GM23338 (cell line): ENCODE measurements at regions not wholly inside any gene's neighbourhood (a gene's known extent, or its start where the extent isn't known, plus 50 kb on each side); places are given as distances from the start of the nearest gene placed in this dataset.

ENCODE experiments used
- ATAC-seq: fragments of 200-7000 bp; cut with Tn5 transposase; 3 replicates; pipeline ENCODE4 v1.9.1; 2020
- DNase-seq: peaks from one replicate; pipeline ENCODE4 v3.0.0-alpha.2; 2015; ENCODE audit warnings: low spot score
- H2AFZ ChIP-seq: fragments of 200-600 bp; sonication (generic); 2 replicates; pipeline ENCODE4 v1.8.0; 2016; ENCODE audit warnings: antibody characterized with exemption, mild to moderate bottlenecking, moderate library complexity
- H3F3A ChIP-seq: fragments of 200-600 bp; sonication (generic); replicated peaks from 2 replicates; pipeline ENCODE4 v1.8.0; 2017; ENCODE audit warnings: antibody characterized with exemption, mixed run types, low read depth
- H3K27ac ChIP-seq: fragments of 200-600 bp; sonication (generic); 2 replicates; pipeline ENCODE4 v1.6.1; 2016; ENCODE audit warnings: low read depth
- H3K27me3 ChIP-seq: fragments of 200-600 bp; sonication (generic); 2 replicates; pipeline ENCODE4 v1.8.0; 2016; ENCODE audit warnings: mild to moderate bottlenecking, mixed run types, moderate library complexity; ENCODE audit not compliant: insufficient read depth
- H3K36me3 ChIP-seq: fragments of 200-600 bp; sonication (generic); 2 replicates; pipeline ENCODE4 v1.8.0; 2016; ENCODE audit warnings: mild to moderate bottlenecking; ENCODE audit not compliant: insufficient read depth
- H3K4me1 ChIP-seq: fragments of 200-600 bp; sonication (generic); 2 replicates; pipeline ENCODE4 v1.8.0; 2016; ENCODE audit warnings: mild to moderate bottlenecking, moderate library complexity; ENCODE audit not compliant: insufficient read depth
- H3K4me2 ChIP-seq: fragments of 200-600 bp; sonication (generic); 2 replicates; pipeline ENCODE4 v1.7.1; 2017; ENCODE audit warnings: mixed run types
- H3K4me3 ChIP-seq: fragments of 200-600 bp; sonication (generic); 2 replicates; pipeline ENCODE4 v1.6.1; 2016; ENCODE audit warnings: mixed run types
- H3K79me2 ChIP-seq: fragments of 200-600 bp; sonication (generic); replicated peaks from 2 replicates; pipeline ENCODE4 v1.8.0; 2017; ENCODE audit warnings: mild to moderate bottlenecking; ENCODE audit not compliant: insufficient read depth
- H3K9me2 ChIP-seq: fragments of 200-600 bp; sonication (generic); 2 replicates; pipeline ENCODE4 v1.8.0; 2017; ENCODE audit not compliant: insufficient read depth
- H4K20me1 ChIP-seq: fragments of 200-600 bp; sonication (generic); replicated peaks from 2 replicates; pipeline ENCODE4 v1.8.0; 2017; ENCODE audit warnings: mild to moderate bottlenecking; ENCODE audit not compliant: insufficient read depth
- H3K27ac Mint-ChIP-seq: 2 replicates; pipeline ENCODE4 v1.8.0; 2020; ENCODE audit warnings: inconsistent platforms, mild to moderate bottlenecking, moderate library complexity, mixed read lengths
- H3K27me3 Mint-ChIP-seq: 3 replicates; pipeline ENCODE4 v1.8.0; 2022; ENCODE audit warnings: low read depth, mild to moderate bottlenecking, moderate library complexity, mixed read lengths, inconsistent platforms; ENCODE audit not compliant: insufficient read depth, poor library complexity
- H3K36me3 Mint-ChIP-seq: 3 replicates; pipeline ENCODE4 v1.8.0; 2021; ENCODE audit warnings: low read depth, mild to moderate bottlenecking, inconsistent platforms, moderate library complexity, mixed read lengths
- H3K4me1 Mint-ChIP-seq: 3 replicates; pipeline ENCODE4 v1.8.0; 2020; ENCODE audit warnings: mild to moderate bottlenecking, inconsistent platforms, mixed read lengths
- H3K4me3 Mint-ChIP-seq: 3 replicates; pipeline ENCODE4 v1.8.0; 2021; ENCODE audit warnings: moderate library complexity, mild to moderate bottlenecking, inconsistent platforms, mixed read lengths
- H3K9me3 Mint-ChIP-seq: 3 replicates; pipeline ENCODE4 v1.8.0; 2020; ENCODE audit warnings: moderate library complexity, mild to moderate bottlenecking, inconsistent platforms, mixed read lengths
- CREB1 ChIP-seq: fragments of 250-450 bp; sonication (Bioruptor Pico); IDR thresholded peaks from 2 replicates; pipeline ENCODE4 v1.5.0; 2020; ENCODE audit warnings: low read depth, mild to moderate bottlenecking, moderate library complexity
- CTCF ChIP-seq, 2 experiments: fragments of 200-600 bp in 1 of 2; sonication (generic) in 1 of 2; conservative IDR thresholded peaks; 2 replicates each; pipeline versions ENCODE4 v1.5.1 to v1.6.1; 2016 to 2017; ENCODE audit warnings: antibody characterized with exemption in 2 of 2, low read depth in 2 of 2, mild to moderate bottlenecking in 2 of 2, moderate library complexity in 1 of 2
- ETS1 ChIP-seq: IDR thresholded peaks from 2 replicates; pipeline ENCODE4 v1.6.1; 2016; ENCODE audit warnings: antibody characterized with exemption
- EZH2 ChIP-seq: fragments of 200-600 bp; sonication (generic); IDR thresholded peaks from one replicate; pipeline ENCODE4 v1.8.0; 2017; ENCODE audit warnings: antibody characterized with exemption, mild to moderate bottlenecking, low read depth; ENCODE audit not compliant: unreplicated experiment
- EZH2phosphoT487 ChIP-seq: fragments of 200-600 bp; sonication (generic); IDR thresholded peaks from one replicate; pipeline ENCODE4 v1.8.1; 2018; ENCODE audit warnings: antibody characterized with exemption; ENCODE audit not compliant: unreplicated experiment
- NANOG ChIP-seq: IDR thresholded peaks from 2 replicates; pipeline ENCODE4 v1.6.1; 2016; ENCODE audit warnings: antibody characterized with exemption, borderline replicate concordance
- POLR2AphosphoS5 ChIP-seq: IDR thresholded peaks from 2 replicates; pipeline ENCODE4 v1.6.1; 2016; ENCODE audit warnings: antibody characterized with exemption, low read depth
- STAT1 ChIP-seq: IDR thresholded peaks from one replicate; pipeline ENCODE4 v1.6.1; 2016; ENCODE audit warnings: antibody characterized with exemption; ENCODE audit not compliant: unreplicated experiment
- ZNF114 ChIP-seq: fragments of 250-450 bp; sonication (Bioruptor Pico); IDR thresholded peaks from 2 replicates; pipeline ENCODE4 v1.5.0; 2020; ENCODE audit warnings: mild to moderate bottlenecking, moderate library complexity
- ZNF331 ChIP-seq: fragments of 250-450 bp; sonication (Bioruptor Pico); IDR thresholded peaks from 2 replicates; pipeline ENCODE4 v1.5.0; 2020; ENCODE audit warnings: low read depth, mild to moderate bottlenecking, moderate library complexity
- TF ChIP-seq, protein P1 (sequence below): fragments of 250-450 bp; sonication (Bioruptor Pico); IDR thresholded peaks from 2 replicates; pipeline ENCODE4 v1.5.0; 2020; ENCODE audit warnings: mild to moderate bottlenecking, moderate library complexity
- TF ChIP-seq, protein P2 (sequence below): IDR thresholded peaks from one replicate; pipeline ENCODE4 v1.6.1; 2018; ENCODE audit warnings: antibody characterized with exemption; ENCODE audit not compliant: unreplicated experiment

DNA sequence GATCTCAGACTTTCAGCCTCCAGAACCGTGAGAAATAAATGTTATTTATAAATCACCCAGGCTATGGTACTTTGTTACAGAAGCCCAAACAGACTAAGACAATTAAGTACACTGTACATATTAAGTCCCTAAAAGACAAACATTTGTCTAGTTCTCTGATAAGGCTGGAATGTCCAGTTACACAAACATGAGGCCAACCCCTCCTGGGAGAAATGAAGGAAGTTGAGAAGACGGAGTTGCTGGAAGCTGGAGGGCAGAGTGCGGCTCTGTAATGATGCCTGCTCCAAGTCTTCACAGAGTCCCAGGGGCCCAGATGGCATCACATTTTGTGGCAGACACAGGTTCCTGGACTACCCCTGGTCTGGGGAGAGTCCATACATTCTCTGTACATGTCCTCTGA, 79.2 kb upstream of the ST8SIA3 start (continued):
- TF ChIP-seq ZNF331 (CRISPR knock-in tag) (no peak), STAT1 (no peak), NANOG (no peak)
- TF ChIP-seq, protein P1, sequence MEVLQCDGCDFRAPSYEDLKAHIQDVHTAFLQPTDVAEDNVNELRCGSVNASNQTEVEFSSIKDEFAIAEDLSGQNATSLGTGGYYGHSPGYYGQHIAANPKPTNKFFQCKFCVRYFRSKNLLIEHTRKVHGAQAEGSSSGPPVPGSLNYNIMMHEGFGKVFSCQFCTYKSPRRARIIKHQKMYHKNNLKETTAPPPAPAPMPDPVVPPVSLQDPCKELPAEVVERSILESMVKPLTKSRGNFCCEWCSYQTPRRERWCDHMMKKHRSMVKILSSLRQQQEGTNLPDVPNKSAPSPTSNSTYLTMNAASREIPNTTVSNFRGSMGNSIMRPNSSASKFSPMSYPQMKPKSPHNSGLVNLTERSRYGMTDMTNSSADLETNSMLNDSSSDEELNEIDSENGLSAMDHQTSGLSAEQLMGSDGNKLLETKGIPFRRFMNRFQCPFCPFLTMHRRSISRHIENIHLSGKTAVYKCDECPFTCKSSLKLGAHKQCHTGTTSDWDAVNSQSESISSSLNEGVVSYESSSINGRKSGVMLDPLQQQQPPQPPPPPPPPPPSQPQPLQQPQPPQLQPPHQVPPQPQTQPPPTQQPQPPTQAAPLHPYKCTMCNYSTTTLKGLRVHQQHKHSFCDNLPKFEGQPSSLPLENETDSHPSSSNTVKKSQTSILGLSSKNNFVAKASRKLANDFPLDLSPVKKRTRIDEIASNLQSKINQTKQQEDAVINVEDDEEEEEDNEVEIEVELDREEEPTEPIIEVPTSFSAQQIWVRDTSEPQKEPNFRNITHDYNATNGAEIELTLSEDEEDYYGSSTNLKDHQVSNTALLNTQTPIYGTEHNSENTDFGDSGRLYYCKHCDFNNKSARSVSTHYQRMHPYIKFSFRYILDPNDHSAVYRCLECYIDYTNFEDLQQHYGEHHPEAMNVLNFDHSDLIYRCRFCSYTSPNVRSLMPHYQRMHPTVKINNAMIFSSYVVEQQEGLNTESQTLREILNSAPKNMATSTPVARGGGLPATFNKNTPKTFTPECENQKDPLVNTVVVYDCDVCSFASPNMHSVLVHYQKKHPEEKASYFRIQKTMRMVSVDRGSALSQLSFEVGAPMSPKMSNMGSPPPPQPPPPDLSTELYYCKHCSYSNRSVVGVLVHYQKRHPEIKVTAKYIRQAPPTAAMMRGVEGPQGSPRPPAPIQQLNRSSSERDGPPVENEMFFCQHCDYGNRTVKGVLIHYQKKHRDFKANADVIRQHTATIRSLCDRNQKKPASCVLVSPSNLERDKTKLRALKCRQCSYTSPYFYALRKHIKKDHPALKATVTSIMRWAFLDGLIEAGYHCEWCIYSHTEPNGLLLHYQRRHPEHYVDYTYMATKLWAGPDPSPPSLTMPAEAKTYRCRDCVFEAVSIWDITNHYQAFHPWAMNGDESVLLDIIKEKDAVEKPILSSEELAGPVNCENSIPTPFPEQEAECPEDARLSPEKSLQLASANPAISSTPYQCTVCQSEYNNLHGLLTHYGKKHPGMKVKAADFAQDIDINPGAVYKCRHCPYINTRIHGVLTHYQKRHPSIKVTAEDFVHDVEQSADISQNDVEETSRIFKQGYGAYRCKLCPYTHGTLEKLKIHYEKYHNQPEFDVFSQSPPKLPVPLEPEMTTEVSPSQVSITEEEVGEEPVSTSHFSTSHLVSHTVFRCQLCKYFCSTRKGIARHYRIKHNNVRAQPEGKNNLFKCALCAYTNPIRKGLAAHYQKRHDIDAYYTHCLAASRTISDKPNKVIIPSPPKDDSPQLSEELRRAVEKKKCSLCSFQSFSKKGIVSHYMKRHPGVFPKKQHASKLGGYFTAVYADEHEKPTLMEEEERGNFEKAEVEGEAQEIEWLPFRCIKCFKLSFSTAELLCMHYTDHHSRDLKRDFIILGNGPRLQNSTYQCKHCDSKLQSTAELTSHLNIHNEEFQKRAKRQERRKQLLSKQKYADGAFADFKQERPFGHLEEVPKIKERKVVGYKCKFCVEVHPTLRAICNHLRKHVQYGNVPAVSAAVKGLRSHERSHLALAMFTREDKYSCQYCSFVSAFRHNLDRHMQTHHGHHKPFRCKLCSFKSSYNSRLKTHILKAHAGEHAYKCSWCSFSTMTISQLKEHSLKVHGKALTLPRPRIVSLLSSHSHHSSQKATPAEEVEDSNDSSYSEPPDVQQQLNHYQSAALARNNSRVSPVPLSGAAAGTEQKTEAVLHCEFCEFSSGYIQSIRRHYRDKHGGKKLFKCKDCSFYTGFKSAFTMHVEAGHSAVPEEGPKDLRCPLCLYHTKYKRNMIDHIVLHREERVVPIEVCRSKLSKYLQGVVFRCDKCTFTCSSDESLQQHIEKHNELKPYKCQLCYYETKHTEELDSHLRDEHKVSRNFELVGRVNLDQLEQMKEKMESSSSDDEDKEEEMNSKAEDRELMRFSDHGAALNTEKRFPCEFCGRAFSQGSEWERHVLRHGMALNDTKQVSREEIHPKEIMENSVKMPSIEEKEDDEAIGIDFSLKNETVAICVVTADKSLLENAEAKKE (CRISPR knock-in tag) = no peak

DNA sequence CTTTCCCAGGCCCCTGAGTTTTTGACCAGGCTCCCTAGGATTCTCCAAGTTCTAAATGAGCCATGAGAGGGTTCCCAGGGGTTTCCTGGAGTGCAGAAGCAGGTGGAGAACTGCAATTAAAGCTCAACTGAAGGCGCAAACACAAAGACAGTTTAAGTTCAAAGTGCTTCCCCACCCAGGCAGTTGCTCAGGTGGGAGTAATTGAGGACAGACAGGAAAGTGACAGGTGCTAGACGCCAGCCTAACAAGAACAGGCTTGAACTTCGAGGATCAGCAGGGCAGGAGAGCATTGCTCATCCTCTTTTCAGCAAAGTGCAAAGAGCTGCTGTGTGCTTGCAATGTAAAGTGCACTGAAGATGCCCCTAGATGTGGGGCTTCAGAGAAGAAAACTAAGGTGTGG, 77.2 kb upstream of the ST8SIA3 start:
- H3K4me3 Mint-ChIP-seq = no peak overlapping the region
- no peak overlapping the region for H3K27ac Mint-ChIP-seq
- H3K4me2 ChIP-seq = no peak overlapping the region

More for the DNA sequence above, 77.2 kb upstream of the ST8SIA3 start:
- peaks cover 6% of the 10 kb centered on the region; the same call in 1 of the 2 replicates for H3K4me1 ChIP-seq
- H3F3A ChIP-seq = no peaks in the 10 kb centered on the region
- no peaks in the 10 kb centered on the region for H3K79me2 ChIP-seq
- H4K20me1 ChIP-seq = no peaks in the 10 kb centered on the region
- ATAC-seq (no peak), DNase-seq (no peak)
- H3K27me3 Mint-ChIP-seq = peaks cover 5% of the 10 kb centered on the region
- H3K27ac ChIP-seq = no peak overlapping the region
- no peak for TF ChIP-seq CREB1
- no peak for TF ChIP-seq ETS1
- TF ChIP-seq, protein P2, sequence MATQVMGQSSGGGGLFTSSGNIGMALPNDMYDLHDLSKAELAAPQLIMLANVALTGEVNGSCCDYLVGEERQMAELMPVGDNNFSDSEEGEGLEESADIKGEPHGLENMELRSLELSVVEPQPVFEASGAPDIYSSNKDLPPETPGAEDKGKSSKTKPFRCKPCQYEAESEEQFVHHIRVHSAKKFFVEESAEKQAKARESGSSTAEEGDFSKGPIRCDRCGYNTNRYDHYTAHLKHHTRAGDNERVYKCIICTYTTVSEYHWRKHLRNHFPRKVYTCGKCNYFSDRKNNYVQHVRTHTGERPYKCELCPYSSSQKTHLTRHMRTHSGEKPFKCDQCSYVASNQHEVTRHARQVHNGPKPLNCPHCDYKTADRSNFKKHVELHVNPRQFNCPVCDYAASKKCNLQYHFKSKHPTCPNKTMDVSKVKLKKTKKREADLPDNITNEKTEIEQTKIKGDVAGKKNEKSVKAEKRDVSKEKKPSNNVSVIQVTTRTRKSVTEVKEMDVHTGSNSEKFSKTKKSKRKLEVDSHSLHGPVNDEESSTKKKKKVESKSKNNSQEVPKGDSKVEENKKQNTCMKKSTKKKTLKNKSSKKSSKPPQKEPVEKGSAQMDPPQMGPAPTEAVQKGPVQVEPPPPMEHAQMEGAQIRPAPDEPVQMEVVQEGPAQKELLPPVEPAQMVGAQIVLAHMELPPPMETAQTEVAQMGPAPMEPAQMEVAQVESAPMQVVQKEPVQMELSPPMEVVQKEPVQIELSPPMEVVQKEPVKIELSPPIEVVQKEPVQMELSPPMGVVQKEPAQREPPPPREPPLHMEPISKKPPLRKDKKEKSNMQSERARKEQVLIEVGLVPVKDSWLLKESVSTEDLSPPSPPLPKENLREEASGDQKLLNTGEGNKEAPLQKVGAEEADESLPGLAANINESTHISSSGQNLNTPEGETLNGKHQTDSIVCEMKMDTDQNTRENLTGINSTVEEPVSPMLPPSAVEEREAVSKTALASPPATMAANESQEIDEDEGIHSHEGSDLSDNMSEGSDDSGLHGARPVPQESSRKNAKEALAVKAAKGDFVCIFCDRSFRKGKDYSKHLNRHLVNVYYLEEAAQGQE = no peak
- TF ChIP-seq STAT1 = no peak
- no peak for TF ChIP-seq CTCF (conservative IDR thresholded peaks at IDR 0.05; ENCODE audit: low read depth in 2 of 2)
- no peak for TF ChIP-seq ZNF114 (CRISPR knock-in tag)
- TF ChIP-seq POLR2AphosphoS5 = no peak
- no peak for TF ChIP-seq EZH2phosphoT487
- no peak for TF ChIP-seq NANOG
- no peak for TF ChIP-seq EZH2
- TF ChIP-seq ZNF331 (CRISPR knock-in tag) = no peak
- no peaks in the 10 kb centered on the region for H3K36me3 ChIP-seq
- no peak overlapping the region for H3K4me3 ChIP-seq
- H3K36me3 Mint-ChIP-seq = no peaks in the 10 kb centered on the region
- 0 out of 2 replicates have a peak, but pooled peaks cover 4% of the 10 kb centered on the region for H3K9me2 ChIP-seq
- no peak overlapping the region for H2AFZ ChIP-seq
- no peaks in the 10 kb centered on the region for H3K9me3 Mint-ChIP-seq
- H3K27me3 ChIP-seq = no peaks in the 10 kb centered on the region
- peaks cover 10% of the 10 kb centered on the region; the same call in 2 of the 3 replicates for H3K4me1 Mint-ChIP-seq
